ENCODE measurements at regions not wholly inside any gene's neighbourhood (a gene's known extent, or its start where the extent isn't known, plus 50 kb on each side); places are given as distances from the start of the nearest gene placed in this dataset.

DNA sequence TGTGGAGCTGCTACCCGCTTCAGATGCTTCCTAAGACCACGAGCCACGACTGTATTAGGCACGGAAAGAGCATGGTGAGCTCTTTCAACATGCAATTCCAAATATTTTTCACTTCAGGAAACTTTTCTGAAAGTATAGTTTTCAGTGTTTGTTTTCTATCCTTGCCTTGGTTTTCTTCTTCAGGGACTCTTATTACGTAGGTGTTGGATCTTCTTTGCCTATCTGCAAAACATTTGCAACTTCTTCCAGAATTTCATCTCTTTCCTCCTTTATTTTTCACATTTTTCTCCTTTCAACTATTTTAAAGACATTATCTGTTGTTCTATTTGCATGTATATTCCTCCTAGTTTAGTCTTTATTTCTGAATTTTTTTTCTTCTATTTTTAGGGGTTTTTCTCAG, 148.9 kb upstream of the LSM14A start:
- TF ChIP-seq, protein P1, sequence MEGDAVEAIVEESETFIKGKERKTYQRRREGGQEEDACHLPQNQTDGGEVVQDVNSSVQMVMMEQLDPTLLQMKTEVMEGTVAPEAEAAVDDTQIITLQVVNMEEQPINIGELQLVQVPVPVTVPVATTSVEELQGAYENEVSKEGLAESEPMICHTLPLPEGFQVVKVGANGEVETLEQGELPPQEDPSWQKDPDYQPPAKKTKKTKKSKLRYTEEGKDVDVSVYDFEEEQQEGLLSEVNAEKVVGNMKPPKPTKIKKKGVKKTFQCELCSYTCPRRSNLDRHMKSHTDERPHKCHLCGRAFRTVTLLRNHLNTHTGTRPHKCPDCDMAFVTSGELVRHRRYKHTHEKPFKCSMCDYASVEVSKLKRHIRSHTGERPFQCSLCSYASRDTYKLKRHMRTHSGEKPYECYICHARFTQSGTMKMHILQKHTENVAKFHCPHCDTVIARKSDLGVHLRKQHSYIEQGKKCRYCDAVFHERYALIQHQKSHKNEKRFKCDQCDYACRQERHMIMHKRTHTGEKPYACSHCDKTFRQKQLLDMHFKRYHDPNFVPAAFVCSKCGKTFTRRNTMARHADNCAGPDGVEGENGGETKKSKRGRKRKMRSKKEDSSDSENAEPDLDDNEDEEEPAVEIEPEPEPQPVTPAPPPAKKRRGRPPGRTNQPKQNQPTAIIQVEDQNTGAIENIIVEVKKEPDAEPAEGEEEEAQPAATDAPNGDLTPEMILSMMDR (conservative IDR thresholded peaks at IDR 0.05): no peak
- TF ChIP-seq ZFX (IDR thresholded peaks at IDR 0.05): no peak
